Epithelial cell of esophagus (primary cell): ENCODE measurements at regions not wholly inside any gene's neighbourhood (a gene's known extent, or its start where the extent isn't known, plus 50 kb on each side); places are given as distances from the start of the nearest gene placed in this dataset.
"Not testable (repeated sequence)": the region's sequence is repeated elsewhere in the genome, so short reads cannot be mapped to it uniquely, and the experiment has no call there.

ENCODE experiments used
- DNase-seq: peaks from one replicate; pipeline ENCODE4 v3.0.0; 2010; ENCODE audit warnings: low read depth
- H3K4me3 ChIP-seq: 2 replicates; pipeline ENCODE4 v1.5.1; 2011; ENCODE audit warnings: mild to moderate bottlenecking, low read length, control low read depth
- CTCF ChIP-seq: IDR thresholded peaks from 2 replicates; pipeline ENCODE4 v1.5.1; 2011; ENCODE audit warnings: low read depth, mild to moderate bottlenecking, low read length, control low read depth, inconsistent platforms; ENCODE audit not compliant: insufficient read depth; ENCODE audit errors: missing control alignments

DNA sequence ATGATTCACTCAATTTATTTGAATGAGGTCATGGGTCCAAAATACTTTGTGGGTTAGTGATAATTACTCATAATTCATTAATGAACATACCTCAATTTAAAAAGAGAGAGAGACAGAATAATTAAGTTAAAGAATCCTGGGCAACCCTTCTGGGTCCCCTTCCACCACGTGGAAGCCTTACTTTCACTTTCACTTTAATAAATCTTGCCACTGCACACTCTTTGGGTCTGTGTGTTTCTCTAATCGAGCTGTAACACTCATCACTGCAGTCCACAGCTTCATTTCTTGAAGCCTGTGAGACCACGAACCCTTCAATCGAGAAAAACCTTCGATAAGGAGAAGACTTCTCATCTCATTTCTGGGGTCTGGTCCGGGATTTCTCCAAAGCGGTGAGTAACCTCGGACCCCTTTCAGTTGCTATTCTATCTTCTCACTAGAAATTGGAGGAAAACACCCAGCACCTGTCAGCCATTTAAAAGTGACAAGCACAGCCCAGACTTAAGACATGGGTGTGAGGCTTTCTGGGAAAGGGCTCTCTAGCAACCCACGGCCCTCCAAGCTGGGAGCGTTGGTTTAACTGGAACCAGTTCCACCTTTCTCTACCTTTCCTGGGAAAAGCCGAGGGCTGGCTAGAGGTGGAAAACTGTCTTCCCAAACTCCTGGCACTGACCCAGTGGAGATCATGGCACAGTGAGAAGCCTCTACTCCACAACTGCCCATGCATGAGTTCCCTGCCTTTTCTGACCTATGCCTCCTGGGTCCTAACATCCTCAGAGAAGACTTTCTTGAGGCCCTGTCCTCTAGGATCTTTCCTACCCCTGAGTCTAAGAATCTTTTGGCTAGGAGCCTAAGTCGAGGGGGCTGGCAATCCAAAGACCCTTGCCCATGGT, 148.8 kb upstream of the ATF7IP start:
- peak; percentile 24 for DNase-seq
- no peak for TF ChIP-seq CTCF
- H3K4me3 ChIP-seq, result no peak overlapping the region

- peak; percentile 65 for DNase-seq
Observed at GRCh38 chr12:14219156-14219555, 146.3 kb upstream of the ATF7IP start.

DNA sequence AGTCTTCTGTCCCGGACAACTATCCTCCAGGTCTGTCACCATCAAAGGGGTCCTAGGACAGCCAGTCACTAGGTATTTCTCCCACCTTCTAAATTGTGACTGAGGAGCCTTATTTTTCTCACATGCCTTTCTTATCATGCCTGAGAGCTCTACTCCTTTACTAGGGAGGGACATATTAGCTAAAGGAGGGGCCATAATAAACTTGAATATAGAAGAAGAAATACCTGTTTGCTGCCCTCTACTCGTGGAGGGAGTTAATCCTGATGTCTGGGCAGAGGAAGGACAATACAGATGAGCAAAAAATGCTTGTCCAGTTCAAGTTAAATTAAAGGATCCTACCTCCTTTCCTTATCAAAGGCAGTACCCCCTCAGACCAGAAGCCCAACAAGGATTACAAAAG, 145.8 kb upstream of the ATF7IP start:
- DNase-seq, H3K4me3 ChIP-seq: not testable (repeated sequence)

More at GRCh38 chr12:14219156-14219555, 146.3 kb upstream of the ATF7IP start:
- no peak overlapping the region for H3K4me3 ChIP-seq
- TF ChIP-seq CTCF, result no peak

GRCh38 chr12:14225064-14225463, 140.4 kb upstream of the ATF7IP start:
- TF ChIP-seq CTCF, result no peak
- no peak overlapping the region for H3K4me3 ChIP-seq
- no peak for DNase-seq

- H3K4me3 ChIP-seq, DNase-seq: not testable (repeated sequence)
Observed at GRCh38 chr12:14235176-14235575, 130.3 kb upstream of the ATF7IP start.

GRCh38 chr12:14236641-14237040, 128.8 kb upstream of the ATF7IP start:
- not testable (repeated sequence) for DNase-seq, H3K4me3 ChIP-seq

DNA sequence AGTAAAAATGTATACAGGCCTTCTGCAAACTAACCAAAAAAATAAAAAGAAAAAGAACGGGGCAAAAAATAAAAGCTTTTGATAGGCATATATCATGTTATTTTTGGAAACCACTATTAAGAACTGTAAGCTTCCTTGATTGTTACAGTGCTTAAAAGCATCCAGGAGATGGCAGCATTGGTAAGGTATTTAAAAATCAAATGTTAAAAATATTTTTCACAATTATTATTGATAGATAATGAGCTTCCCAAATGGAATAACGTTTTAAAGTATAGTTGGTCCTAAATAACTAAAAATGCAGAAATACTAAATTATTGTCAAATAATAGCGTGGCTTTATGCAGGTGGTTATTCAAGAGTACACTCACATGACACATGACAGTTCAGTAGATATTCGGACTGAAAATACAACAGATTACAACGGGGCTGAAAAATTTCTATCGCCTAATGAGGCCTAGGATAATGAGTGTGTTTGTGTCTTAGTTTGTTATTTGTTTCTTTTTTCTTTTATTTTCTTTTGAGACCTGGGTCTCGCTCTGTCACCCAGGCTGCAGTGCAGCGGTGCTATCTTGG, 127.2 kb upstream of the ATF7IP start:
- no peak overlapping the region for H3K4me3 ChIP-seq
- peak; percentile 52 for DNase-seq
- peak; percentile 54 for TF ChIP-seq CTCF

DNA sequence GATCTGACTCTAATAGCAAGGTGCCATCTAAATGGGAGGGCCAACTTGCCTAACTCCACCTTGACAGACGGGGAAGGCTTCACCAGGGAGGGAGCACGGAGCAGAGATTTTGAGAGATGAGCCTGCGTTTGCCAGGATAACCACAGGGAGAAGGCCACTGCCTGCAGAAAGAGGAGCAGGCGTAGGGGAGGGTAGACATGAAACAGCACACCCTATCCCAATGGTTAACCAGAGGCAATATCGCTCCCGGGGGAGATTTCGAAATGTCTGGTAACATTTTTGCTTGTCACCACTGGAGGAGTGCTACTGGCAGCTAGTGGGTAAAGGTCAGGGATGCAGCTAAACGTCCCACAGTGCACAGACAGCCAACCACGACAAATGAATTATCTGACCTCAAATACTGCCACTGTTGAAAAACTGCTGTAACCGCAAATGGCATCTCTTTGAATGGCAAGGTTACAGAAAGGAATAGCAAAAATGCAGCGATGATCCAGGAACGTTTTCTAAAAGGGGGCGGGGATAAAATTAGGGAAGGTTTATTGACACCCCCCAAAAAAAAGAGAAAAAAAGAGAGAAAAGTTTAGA, 126.0 kb upstream of the ATF7IP start:
- DNase-seq, result no peak
- no peak for TF ChIP-seq CTCF
- no peak overlapping the region for H3K4me3 ChIP-seq
